ENCODE measurements at regions not wholly inside any gene's neighbourhood (a gene's known extent, or its start where the extent isn't known, plus 50 kb on each side); places are given as distances from the start of the nearest gene placed in this dataset.
"Not testable (repeated sequence)": the region's sequence is repeated elsewhere in the genome, so short reads cannot be mapped to it uniquely, and the experiment has no call there.

DNA sequence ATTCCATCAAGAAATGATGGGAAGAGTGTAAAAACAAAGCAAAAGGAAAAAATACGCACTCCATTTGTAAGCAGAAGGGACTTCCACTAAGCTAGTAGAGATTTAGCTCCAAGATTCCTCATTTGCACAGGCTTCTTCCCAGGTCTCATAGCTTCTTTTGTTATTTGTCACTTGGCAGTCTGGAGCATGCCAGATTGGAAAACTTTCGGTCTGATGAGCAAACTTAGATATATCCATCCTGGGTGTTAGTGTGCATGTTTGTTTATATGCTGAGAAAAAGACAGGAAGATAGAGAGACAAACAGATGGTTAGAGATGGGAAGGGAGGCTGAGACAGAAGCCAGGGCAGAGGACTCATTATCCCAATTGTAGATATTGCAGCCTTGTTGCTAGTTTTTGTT, 1644.5 kb upstream of the NUDT12 start:
- no peak for DNase-seq

DNA sequence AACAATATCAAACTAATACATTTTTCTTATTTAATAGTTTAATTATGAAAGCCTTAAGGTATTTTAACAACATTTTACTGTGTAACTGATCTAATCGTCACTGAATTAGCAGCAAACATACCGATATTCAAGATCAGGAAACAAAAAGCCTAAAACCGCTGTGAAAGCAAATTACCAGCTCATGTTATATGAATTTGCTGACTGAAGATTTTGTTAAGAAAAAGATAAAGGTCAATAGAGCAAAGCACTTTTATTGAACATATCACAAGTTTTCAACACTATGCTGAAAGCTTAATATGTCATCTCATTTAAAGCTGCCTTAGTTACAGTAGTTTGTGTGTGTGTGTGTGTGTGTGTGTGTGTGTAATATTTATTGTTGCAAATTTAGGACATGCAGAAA, 1634.9 kb upstream of the NUDT12 start:
- no peak for DNase-seq

DNA sequence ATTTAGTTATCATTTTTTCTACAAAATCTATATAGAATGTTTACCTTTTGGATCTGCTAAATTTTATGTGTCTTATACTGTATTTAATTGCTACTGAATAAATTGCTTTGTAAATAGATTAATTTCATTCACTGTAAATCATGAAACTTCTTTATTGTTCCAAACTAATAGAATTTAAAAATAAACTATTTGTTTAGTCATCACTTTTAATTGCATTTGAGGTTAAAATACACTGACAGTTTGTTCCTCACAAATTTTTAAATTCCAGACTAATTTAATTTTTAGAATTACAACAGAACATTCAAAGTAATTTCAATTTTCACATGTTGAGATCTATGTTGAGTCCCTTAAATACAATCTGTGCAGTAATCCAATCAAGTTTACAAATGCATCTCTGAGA, 1633.2 kb upstream of the NUDT12 start:
- no peak for DNase-seq

DNA sequence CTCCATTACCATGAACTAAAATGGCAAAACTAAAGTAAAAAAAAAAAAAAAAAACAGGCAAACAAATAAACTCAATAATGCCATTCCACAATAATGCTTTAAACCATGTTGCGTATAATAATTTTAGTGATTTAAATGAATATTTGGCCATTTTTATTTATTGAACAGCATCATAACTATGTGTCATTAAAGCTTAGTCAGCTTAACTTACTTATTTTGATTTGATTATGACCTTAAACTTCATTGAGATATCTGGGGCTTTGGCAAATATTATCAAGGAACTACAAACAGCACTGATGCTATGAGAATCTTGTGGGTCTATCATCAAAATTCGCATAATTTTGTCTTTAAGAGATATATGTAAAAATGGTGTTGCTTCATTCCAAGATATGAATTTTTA, 1610.3 kb upstream of the NUDT12 start:
- DNase-seq = no peak

DNA sequence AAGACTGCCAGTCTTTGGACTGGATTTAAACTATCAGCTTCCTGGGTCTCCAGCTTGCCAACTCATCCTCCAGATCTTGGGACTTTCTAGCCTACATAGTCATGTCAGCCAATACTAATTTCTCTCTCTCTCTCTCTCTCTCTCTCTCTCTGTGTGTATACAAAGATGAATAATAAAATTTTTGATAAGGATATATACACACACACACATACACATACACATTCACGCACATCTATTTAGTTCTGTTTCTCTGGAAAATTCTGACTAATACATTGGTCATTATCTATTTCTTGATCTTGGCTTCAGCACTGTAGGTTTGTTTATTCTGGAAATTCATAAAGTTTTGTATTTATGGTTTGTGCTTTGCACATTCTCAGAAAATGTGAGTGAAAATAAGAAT, 1606.2 kb upstream of the NUDT12 start:
- no peak for DNase-seq

DNA sequence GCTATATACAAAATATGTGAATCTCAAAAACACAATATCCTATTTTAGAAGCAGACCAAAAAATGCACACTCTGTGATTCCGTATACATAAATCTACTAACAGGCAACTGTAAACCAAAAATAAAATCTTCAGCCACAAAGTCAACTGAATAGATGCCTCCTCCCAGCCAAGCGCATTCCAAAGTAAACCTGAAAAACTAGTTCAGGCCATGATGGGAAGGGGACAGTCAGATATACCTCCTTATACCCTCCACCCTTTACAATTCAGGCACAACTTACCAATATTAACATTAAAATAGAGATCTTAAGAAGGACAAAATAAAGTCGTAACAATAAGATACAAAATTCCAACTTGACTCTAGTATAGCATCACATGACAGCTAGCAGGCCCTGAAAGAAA, 1604.5 kb upstream of the NUDT12 start:
- DNase-seq = no peak

DNA sequence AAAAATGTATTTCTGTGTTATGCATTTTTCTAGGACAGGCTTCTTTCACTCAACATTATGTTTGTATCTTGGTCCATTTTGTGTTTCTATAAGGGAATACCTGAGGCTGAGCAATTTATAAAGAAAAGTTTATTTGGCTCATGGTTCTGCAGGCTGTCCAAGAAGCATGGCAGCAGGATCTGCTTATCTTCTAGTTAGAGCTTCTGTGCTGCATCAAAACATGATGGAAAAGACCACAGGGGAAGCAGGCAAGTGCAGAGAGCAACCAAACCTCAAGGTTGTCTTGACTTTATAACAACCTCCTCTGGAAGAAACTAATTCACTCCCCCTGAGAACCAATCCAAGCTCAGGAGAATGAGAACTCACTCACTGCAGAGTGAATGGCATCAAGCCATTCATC, 1601.0 kb upstream of the NUDT12 start:
- DNase-seq = no peak

DNA sequence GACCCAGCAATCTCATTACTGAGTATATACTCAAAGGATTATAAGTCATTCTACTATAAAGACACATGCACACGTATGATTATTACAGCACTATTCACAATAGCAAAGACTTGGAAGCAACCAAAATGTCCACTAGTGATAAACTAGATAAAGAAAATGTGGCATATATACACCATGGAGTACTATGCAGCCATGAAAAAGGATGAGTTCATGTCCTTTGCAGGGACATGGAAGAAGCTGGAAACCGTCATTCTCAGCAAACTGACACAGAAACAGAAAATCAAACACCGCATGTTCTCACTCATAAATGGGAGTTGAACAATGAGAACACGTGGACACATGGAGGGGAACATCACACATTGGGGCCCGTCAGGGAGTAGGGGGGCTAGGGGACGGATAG, 1600.0 kb upstream of the NUDT12 start:
- not testable (repeated sequence) for DNase-seq

DNA sequence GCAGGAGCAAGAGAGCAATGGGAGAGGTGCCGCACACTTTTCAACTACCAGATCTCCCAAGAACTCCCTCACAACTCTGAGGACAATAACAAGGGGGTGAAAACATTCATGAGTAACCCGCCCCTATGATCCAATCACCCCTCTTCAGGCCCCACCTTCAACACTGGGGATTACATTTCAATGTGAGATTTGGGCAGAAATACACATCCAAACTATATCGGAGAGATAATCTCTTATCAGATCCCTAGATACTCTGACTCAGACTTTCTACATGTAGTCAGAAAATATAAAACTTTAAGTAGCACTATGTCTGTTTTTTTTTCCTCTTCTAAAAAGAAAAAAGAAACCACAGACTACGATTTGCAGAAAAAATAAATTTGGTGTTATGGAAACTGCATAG, 1595.9 kb upstream of the NUDT12 start:
- no peak for DNase-seq

DNA sequence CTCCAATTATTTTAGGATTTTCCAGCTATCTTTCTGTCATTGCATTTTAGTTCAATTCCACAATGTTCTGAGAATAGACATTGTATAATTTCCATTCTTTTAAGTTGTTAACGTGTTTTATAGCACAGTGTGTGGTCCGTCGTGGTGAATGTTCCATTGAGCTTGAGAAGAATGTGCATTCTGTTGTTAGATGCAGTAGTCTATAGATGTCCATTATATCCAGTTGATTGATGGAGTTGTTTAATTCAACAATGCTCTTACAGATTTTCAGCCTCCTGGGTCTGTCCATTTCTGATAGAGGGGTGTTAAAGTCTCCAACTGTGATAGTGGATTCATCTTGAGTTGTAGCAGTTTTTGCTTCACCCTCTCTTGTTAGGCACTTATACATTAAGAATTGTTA, 1587.7 kb upstream of the NUDT12 start:
- DNase-seq = no peak

DNA sequence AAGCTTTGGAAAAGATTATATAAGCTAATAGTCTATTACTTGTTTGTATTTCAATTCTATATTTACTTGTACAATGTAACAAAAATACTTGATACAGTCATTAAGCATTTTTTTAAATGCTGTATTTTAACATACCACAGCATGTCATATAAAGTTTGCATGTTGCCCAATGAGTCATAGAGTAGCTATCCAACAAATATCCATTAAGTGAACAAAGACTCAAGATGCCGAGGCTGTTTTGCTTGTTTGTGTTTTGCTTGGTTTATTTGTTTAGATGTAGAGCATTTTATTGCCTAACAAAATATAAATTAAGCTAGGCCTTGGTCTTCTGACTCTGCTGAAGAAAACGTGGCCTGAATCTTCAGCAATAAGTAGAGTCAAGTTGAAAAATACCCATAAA, 1584.3 kb upstream of the NUDT12 start:
- DNase-seq = no peak

DNA sequence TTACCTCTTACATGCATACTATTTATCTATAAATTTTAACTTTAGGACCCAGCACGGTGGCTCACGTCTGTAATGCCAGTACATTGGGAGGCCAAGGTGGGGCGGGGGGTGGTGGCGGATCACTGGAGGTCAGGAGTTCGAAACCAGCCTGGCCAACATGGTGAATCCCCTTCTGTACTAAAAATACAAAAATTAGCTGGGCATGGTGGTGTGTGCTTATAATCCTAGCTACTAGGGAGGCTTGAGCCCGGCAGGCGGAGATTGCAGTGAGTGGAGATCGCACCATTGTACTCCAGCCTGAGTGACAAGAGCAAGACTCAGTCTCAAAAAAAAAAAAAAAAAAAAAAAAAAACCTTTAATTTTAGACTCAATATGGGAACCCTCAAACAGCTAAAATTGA, 1582.6 kb upstream of the NUDT12 start:
- no peak for DNase-seq

DNA sequence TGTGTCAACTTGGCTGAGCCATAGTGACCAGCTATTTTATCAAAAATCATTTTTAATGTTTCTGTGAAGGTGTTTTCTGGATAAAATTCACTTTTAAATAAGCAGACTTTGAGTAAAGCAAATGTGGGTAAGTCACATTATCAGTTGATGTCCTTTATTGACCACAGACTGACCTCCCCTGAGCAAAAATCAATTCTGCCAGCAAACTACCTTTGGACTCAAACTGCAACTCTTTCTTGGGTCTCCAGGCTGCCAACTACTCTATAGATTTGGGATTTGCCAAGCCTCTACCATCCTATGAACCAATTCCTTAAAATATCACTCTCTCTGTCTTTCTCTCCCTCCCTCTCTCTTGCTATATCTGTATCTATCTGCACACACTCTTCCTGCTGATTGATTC, 1571.7 kb upstream of the NUDT12 start:
- DNase-seq = no peak

DNA sequence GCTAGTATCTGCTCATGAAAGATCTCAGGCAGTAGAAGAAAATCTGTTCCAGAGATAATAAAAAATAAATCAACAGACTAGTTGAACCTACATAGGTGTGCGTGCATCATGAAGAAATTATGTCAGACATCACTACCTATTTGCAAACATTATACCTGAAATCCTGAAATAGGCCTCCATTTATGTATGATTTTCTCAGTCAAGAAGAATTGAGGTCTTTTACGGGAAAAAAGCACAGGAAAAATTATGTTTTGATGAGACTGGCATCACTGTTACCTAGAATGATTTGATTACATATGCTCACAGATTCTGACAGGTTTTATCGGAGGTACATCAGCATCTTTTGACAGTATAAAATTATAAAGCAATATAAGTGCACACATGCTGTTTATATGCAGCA, 1570.5 kb upstream of the NUDT12 start:
- DNase-seq = no peak

DNA sequence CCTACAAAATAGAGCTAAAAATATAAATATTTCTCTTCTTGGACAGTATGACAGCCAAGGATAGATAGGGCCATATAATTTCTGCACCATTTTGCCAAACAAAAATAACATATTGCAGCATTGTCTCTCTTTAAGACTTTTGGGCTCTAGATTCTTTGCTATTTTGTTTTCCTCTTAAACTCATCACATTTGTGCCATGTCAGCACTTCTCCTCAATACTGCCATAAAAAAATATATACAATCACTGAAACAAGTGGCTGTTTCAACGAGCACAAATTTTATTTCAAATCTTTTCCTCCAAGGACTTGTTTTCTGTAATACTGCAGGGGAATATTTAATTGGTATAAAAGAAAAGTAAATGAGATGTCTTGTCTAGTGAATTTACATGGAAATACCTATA, 1570.0 kb upstream of the NUDT12 start:
- DNase-seq = no peak

DNA sequence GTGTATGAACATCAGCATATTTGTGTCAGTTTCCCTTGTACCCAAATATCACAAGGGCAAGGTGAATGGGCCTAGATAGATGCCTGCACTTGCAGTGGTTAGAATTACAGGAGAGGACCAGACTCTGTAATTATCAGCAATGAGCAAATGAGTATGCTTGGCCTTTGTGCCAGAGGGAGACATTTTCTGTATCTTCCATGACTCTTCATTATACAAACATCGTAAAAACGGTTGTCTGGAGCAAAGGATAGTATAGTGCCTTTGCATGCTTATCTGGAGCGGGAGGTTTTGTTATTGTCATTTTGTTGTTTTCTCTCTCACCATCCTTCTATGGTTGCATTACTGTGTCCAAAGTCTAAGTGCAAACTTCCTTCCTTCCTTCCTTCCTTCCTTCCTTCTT, 1568.5 kb upstream of the NUDT12 start:
- no peak for DNase-seq

DNA sequence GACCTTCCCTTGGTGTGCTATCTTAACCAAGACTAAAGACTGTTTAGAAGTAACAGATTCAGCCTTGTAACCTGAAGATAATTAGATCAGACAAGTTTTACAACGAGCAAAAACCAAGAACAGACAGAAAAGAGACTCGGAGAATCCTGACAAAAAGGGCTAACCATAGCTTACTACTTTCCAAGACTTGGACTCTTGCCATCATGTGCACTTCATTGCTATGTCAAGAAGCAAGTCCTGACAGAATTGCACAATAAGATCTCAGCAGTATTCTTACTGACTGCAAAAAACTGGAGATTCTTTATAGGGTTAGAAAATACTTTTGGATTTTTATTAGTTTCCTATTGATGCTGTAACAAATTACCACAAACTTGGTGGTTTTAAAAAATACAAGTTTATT, 1539.0 kb upstream of the NUDT12 start:
- no peak for DNase-seq

DNA sequence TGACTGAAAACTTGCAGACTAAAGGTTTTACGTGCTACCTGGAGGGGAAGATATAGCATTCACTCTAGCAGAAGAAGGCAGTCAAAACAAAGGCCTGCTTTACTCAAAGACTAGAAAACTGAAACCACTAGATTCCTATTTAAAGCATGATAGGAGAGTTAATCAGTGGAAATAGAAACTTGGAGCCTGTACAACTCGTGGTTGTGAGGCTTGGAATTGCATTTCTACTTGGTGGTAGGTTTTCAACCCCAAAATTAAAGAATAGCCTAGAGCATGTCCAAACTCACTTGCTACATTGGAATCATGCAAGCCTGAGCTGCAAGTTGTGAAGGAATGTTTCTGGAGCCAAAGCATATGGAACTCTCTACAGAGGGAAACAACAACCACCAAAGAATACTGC, 1526.4 kb upstream of the NUDT12 start:
- DNase-seq = no peak

DNA sequence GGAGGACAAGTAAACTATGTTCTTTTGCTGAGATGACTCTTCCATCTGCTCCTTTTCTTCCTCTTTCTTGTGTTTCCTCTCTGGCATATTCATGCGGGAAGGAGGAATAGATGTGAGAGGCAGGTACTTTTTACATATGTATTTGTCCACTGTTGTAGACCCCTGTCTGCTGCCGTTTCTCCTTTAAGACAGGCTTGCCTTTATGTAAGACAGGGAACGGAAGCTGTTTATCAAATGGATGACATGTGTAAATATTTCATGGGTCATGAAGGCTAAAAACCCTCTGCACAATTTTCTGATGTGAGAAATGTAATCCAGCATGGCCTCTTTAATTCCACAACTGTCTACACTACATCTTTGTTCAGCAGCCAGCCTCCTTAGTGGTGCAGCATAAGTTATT, 1525.5 kb upstream of the NUDT12 start:
- no peak for DNase-seq

DNA sequence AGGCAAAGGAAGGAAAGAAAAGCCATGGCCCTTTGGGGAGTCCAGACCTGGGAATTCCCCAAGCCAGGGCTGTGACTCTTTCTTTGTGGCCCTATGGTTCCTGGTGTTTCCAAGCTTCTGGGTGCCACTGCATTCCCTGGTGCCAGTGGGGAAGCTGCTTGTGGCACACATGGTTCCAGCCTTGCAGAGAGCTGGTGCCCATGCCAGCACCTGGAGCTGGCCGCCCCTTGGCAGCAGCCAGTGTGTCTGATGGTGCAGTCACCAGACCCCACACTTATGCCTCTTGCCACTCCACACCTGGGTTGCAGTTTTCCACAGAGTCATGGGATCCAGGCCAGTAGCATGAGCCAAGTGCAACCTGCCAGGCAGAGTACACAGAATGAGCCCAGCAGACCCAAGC, 1495.3 kb upstream of the NUDT12 start:
- DNase-seq = no peak

DNA sequence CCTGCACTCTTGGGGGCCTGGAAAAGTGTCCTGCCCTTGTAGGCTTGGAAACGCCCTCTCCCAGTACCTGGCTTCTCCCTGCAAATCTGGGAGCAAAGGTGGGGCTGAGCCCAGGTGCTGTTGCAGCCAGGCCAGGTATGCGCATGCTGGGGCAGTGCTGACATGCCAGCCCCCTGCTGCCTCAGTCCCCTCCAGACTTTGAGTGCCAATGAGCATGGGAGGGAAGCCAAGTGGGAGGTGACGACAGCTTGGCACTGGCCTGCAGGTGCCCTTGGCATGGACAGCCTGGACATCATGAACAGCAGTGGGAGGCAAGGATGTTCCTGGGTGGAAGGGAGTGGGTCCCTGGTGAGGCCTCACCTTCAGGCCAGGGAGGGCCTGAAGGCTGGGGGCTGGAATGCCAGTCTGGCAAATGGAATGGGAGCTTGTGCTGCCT, 1494.4 kb upstream of the NUDT12 start:
- DNase-seq = no peak

DNA sequence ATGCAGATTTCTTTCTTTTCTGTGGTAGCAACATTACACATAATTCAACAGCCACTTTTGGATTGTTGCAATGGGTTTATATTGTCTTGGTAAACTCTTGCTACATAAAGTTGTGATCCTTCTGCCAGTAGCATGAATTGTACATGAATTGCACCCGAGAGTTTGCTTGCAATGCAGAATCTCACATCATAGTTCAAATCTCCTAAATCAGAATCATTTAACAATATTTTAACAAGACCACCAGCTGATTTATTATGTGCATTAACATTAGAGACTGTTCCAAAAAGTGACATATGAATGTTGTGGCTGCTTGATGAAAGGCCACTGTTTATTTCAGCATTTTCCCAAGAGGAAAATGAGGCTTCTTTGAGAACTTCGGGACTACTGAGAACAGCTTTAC, 1491.8 kb upstream of the NUDT12 start:
- DNase-seq = no peak

DNA sequence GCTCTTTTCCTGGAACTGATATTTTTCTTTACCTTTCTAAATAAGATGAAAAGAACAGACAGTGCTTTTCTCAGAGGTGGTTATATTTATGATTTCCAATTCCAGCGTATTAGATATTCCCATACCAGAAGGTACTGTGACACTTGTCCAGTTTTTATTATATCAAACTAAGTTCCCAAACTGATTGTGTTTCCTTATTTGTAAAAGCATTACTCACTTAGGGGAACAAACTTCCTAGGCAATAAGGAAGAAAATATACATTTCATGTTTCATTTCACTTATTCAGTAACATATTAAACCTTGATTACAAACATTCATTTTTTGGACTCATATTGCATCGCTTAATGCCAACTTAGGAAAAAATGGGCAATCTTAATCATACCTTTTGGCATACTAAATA, 1480.0 kb upstream of the NUDT12 start:
- no peak for DNase-seq

DNA sequence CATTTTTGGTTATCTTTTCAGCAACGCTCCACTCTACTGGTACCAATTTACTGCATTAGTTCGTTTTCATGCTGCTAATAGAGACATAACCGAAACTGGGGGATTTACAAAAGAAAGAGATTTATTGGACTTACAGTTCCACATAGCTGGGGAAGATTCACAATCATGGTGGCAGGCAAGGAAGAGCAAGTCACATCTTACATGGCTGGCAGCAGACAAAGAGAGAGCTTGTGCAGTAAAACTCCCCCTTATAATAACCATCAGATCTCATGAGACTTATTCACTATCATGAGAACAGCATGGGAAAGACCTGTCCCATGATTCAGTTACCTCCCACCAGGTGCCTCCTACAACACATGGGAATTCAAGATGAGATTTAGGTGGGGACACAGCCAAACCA, 1474.2 kb upstream of the NUDT12 start:
- DNase-seq = not testable (repeated sequence)

DNA sequence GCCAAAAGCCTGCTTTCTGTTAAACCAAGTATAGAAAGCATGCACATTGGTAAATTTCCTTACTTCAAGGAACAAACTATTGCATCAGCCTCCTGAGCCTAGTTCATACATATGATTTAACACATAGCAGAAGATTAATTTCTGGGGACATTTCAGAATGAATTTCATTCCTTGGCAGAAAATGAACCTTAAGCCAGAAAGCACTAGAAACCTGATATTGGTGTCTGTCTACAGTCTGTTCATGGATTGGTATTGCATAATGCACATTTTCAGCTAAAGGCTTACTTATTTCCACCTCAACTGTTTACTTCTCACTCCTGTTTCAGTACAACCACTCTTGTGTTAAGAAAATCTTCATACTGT, 1471.8 kb upstream of the NUDT12 start:
- DNase-seq = no peak

DNA sequence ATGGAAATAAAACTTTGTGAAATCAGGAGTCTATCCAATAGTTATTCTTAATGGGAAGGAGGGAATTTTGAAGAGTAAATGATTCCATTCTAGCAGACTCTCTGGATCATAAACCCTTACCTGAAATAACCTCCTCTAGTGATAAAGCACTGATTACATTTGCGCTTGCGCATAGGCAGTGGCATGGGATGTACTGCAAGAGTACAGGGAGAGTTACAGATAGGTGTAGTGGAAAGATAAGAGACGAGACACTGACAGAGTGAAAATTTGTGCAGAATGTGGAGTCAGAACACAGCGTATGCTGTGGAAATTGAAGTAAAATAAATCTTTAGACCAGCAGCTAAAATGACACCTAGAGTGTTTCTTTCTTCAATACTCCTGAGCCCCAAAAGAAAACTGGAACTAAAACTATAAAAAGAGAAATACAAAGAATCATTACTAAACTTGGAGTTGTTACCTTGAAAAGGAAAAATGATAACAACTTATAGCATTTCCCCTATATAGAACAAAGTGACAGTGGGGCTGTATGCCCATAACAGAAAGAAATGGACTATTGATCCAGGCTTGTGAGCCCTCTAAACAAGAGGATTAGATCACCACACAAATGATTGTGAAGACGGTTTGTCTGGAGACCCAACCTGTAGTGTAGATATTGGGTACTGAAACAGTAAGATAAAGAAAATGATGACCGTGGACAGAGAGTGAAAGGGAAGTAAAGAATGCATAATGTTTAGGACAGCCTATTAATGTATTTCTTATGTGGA, 1471.2 kb upstream of the NUDT12 start:
- DNase-seq = no peak

Data from DMS79 treated with DMSO at 0.1 percent for 48 hours (cell line).